EH (cell line): ENCODE measurements at regions not wholly inside any gene's neighbourhood (a gene's known extent, or its start where the extent isn't known, plus 50 kb on each side); places are given as distances from the start of the nearest gene placed in this dataset.
"Not testable (repeated sequence)": the region's sequence is repeated elsewhere in the genome, so short reads cannot be mapped to it uniquely, and the experiment has no call there.

Experiments used
- DNase-seq: peaks from one replicate; pipeline ENCODE4 v3.0.0-alpha.2; 2015; ENCODE audit warnings: low read depth

- not testable (repeated sequence) for DNase-seq
Measured at GRCh38 chrX:92298067-92298466, 518.9 kb downstream of the PCDH11X start.

GRCh38 chrX:92333194-92333593 is 554.0 kb downstream of the PCDH11X start:
- DNase-seq = not testable (repeated sequence)

GRCh38 chrX:92351065-92351464 is 571.9 kb downstream of the PCDH11X start:
- DNase-seq = not testable (repeated sequence)

GRCh38 chrX:92351511-92351910 is 572.3 kb downstream of the PCDH11X start:
- DNase-seq = no peak
